ENCODE measurements at regions not wholly inside any gene's neighbourhood (a gene's known extent, or its start where the extent isn't known, plus 50 kb on each side); places are given as distances from the start of the nearest gene placed in this dataset.
A peak's percentile ranks its signal among the peaks of the same experiment; 100 is the strongest.

DNA sequence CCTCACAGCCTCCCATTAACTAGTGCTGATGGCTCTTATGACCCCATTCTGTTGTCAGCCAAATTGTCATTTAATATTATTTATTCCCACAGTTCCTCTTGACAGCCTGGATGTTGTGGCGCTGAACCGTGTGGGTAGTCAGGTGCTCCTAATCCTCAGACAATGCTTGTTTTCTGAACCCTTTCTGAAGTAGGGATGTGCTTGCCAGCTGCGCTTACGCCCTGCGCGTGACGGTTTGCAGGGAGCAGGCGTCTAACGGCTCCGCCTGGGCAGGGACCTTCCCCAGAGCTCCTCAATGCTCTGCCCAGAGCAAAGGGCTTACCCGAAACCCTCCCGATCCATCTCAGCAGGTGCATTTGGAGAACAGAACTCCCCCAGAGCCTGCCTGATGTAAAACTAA, 358.2 kb upstream of the MYT1L start:
- no peak for DNase-seq (ENCODE audit: low read depth in 4 of 4, low spot score in 3 of 4)

DNA sequence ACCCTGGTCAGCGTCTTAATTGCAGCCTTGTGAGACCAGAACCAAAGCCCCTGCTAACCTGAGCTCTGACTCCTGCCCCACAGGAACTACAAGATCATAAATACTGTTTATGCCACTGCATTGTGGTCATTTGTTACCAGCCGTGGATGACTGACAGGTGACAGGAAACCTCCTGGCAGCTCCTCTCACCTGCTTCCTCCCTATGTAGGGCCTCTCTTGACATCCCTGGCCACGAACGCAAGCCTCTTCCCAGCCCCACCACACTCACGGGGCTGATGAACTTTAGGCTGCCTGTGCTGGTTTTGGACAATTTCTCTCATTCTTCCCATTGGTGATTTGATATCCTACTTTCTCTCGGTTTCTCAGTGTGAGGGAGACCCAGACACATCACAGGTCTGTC, 357.2 kb upstream of the MYT1L start:
- DNase-seq (ENCODE audit: low read depth in 4 of 4, low spot score in 3 of 4) = no peak

DNA sequence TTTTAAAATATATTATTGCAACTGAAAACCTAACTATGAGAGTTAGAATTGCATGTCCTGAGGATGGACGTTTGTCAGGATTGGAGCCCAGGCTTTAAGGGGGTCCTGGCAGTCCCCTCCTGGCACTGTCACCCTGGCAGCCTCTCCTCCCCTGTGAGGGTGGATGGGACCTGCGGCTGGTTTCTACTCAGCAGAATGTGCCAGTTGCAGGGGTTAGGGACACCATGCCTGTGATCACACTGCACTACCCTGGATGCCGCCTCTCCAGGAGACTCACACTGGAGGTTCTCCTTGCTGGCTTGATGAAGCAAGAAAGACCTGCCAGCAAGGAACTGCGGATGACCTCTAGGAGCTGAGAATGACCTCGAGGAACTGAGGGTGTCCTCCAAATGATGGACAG, 356.7 kb upstream of the MYT1L start:
- DNase-seq (ENCODE audit: low read depth in 4 of 4, low spot score in 3 of 4) = no peak

DNA sequence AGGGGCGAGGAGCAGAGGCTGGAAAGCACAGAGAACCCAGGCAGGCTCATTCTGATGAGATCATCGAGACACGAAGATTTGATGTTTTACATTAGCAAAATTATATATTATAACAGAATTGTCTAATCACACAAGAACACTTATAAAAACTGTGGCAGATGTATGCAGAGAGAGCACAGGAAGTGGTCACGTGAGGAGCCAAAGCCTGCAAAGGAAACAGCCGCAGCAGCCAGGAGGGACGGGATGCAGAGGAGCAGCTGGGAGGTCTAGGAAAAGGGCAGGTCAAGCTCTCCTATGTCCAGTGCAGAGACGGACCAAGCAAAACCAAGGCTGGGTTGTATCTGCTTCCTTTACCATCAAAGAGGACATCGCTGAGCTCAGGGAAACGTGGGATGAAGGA, 355.1 kb upstream of the MYT1L start:
- DNase-seq (ENCODE audit: low read depth in 4 of 4, low spot score in 3 of 4) = no peak

DNA sequence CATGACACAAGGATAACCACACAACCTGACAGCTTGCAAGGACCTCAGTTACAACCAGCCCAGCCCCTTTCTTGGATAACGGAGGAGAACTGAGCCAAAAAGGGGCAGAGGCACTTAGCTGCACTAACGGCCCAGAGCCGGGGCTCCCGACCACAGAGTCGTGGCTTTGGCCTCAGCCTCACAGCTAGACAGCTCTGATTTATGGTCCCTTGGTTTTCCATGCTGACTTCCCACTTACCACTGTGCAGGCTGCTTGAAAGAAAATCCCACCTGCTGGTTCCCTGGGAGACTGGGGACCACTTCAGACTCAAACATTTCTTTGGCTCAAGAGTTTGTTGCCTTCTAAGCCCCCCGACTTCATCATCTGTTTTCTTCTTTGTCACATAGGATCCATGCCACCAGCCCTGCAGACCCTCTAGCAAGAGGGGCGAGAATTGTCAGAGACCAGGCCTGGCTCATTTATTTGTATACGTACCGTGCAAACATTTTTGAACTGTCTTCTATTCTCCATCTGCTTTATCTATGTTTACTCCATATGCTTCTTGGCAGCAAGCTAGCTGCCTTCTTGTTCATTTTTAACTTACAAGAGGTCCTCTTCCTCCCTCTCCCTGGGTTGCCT, 352.6 kb upstream of the MYT1L start:
- no peak for DNase-seq (ENCODE audit: low read depth in 4 of 4, low spot score in 3 of 4)

DNA sequence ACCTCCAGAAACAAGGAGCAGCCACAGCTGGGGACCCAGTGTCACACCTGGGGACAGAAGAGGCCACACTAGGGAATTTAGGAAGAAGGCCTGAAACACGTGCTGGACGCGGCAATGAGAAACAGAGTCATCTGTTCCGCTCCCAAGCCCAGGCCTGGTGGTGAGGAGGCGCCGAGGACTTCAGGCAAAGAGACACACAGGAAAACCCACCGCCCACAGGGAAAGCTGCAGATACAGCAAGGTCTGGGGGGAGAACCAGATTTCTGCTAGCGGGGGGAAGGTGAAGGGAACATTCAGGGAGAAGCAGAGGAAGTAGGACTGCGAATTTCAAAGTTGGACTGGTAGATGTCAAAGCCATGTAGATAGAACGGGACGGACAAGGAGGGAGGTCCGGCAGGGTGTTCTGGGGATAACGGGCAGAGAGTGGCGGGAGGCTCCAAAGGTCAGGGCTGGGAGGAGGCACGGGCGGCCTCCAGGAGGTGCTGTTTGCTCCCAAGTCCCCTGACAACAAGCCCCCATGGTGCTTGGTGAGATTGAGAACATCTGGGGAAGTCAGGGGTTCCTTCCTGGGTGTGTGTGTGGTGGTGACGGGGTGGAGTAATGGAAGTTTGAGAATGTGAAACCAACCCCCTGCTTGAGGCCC, 351.7 kb upstream of the MYT1L start:
- DNase-seq (ENCODE audit: low read depth in 4 of 4, low spot score in 3 of 4) = no peak

DNA sequence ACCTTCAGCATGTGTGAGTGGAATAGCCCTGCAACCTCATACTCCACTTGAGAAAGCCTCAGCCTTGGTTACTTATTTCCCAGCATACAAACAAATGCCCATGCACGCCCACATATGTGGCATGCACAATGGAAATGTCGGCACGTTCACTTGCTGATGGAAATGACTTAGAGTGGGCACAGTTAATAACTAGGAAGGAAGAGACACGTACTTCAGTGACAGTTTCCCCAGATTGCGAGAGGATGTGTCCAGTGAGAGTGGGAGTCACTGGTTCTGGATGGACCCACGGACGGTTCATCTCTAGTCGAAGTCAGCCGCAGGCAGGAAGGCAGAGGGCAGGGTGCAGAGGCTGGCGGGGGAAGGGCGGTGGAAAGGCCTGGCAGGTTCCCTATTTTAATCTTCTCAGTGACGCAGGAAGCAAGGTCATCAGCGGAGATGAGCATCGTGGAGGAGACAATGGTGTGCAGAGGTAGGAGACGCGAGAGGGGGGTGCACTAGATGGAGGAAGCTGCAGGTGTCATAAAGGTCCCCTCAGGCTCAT, 350.7 kb upstream of the MYT1L start:
- DNase-seq (ENCODE audit: low read depth in 4 of 4, low spot score in 3 of 4) = peak in 1 of 4 donors; percentile 34

DNA sequence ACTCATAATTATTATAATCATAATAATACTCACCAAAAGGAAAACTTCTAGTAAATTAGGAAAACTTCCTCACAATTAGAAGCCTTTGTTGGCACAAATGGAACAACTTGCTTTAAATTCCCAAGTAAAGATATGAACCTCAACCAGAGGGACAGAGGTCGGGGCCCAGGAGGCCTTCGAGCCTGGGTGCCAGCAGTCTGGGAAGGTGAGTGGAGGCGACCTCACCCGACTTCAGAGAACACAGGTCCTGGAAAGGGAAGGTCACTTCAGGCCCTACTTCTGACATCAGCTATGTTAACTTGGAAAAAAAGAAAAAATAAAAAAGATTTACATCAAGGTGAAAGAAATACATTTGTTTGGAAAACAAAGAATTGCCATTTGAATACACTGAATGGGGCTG, 350.0 kb upstream of the MYT1L start:
- DNase-seq (ENCODE audit: low read depth in 4 of 4, low spot score in 3 of 4) = no peak

DNA sequence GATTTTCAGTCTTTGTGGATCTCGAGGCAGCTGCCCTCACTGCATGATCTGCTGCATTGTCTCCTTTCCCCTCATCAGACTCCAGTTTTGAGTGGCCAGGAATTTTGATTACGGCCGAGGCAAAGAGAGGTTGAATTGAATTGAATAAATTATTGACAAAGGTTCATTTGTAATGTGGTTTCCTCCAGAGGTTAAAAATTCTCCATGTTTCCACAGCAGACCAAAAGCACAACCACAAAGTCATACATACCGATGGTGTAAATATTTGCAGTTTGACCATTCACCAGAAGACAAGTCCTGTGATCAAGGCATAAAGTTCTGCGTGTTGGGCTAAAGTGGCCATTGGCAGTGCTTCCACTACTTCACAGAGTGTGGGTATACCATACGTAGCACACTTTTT, 343.8 kb upstream of the MYT1L start:
- DNase-seq (ENCODE audit: low read depth in 4 of 4, low spot score in 3 of 4) = no peak

DNA sequence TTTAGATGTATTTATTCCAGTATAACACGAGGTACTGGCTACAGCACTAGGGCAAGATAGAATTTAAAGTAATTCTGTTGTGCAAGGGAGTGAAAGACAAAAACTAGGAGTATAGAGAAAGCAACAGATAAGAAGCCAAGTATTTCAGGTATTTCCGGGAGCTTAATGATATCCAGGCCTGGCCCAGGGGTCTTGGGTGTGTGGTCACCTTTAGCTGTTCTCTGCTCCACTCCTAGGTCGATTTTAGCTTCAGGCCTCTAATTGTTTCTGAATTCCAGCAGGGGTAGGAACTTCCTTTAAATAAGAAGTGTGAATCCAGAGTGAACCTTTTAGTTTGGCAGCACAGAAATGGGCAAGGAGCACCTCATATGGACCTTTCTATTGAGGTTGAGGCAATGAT, 342.3 kb upstream of the MYT1L start:
- no peak for DNase-seq (ENCODE audit: low read depth in 4 of 4, low spot score in 3 of 4)

DNA sequence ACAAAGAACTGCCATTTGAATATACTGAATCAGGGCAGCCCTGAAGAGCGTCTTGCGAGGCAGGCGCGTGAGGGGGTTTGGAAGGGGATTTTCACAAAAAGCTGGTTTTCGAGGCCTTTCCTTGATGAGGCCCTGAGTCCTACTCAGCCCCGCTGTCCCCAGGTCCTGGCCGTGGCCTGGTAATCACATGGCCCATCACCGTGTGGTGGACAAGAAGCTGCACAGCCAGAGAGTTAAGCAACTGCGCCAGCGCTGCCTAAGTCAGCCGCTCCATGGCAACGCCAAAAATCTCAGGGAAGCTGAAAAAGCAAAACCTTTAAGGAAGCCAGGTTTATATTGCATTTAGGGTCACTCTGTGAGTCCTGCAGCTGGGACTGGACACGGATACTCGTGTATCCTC, 341.2 kb upstream of the MYT1L start:
- no peak for DNase-seq (ENCODE audit: low read depth in 4 of 4, low spot score in 3 of 4)

DNA sequence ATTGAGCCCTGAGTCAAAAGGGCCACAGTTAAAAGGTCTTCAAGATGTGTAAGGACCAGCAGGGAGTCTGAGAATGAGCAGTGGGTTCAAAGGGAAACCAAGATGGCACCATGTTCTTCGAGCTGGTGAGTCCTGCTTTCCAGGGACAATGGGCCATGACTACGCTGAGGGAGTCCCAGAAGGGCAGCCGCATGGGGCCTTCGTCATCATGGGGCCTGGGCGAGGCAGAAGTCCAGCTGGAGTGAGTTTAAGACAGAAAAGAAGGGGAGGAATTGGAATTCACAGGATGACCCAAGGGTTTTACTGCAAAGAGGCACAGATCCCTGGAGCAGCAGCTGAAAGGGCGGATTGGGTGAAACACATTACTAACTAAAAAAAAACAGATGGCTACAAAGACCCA, 340.8 kb upstream of the MYT1L start:
- no peak for DNase-seq (ENCODE audit: low read depth in 4 of 4, low spot score in 3 of 4)

DNA sequence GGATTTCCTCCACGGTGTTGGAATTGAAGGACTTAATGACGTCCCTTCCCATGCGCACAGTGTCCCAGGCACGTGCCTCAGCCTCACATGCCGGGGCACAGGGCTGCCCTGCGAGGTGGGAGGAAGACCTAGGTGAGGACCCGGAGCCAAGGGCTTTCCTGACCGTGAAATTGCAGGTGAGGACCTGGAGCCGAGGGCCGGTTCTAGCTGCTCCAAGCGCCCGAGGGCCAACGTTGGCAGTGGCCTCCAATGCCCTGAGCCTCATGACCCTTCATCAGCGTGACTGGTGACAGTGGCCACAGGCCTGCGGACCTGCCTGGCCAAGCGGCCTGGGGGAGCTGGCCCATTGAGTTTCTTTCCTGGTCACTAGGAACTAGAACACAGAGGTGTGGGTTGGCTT, 338.2 kb upstream of the MYT1L start:
- no peak for DNase-seq (ENCODE audit: low read depth in 4 of 4, low spot score in 3 of 4)

DNA sequence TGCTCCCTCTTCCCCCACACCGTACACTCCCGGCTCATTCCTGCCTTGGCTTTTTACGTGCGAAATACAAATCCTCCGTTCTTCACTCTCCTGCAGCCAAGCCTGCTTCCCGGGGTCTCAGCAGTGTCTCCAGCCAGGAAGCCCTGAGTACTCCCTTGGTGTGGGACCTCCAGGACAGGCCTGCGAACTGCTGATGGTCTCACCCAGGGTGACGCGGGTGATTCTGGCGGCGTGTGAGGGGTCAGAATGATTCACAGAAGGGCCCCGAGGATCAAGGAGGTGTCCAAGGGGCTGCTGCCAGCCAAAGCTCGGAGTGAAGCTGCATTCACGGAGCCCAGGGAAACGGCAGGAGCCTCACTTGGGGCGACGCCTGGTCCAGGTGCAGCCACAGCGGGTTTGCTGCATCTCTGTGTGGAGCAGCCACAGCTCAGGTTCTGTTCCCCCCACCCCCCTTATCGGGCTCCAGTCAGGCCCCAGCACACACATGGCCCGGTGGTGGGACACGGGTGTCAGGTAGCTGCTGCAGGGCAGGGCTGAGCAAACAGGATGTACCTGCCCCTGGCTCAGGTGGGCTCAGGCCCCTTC, 337.7 kb upstream of the MYT1L start:
- DNase-seq (ENCODE audit: low read depth in 4 of 4, low spot score in 3 of 4) = no peak

DNA sequence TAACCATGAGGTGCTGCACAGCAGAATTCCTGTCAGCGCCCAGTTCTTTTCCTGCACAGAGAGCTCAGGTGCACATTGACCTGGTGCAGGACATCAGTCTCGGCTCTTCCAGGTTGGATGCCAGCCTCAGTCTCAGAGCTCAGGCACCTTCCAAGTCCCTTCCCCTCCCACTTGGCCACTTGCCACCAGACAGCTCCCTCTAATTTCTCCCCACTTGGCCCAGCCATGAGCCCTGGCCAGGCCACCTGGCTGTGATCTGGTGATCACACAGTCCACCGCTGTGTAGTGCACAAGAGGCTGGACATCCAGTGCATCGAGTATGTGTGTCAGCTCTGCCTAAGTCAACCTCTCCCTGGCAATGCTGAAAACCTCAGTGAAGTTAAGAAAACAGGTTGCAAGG, 336.6 kb upstream of the MYT1L start:
- DNase-seq (ENCODE audit: low read depth in 4 of 4, low spot score in 3 of 4) = no peak

DNA sequence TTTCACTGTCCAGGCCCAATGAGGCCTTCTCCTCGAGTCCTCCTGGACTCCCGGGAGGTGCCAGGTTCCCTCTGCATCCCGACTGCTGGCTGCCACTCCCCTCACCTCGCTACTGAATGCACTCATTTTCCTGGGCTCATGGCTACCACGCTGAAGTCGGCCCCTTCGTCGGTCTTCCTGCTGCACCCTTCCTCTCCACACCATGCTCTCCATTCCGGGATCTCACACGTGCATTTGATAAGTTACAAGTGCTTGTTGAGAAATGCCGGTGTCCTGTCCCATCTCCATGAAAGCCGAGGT, 334.7 kb upstream of the MYT1L start:
- DNase-seq (ENCODE audit: low read depth in 4 of 4, low spot score in 3 of 4) = no peak

DNA sequence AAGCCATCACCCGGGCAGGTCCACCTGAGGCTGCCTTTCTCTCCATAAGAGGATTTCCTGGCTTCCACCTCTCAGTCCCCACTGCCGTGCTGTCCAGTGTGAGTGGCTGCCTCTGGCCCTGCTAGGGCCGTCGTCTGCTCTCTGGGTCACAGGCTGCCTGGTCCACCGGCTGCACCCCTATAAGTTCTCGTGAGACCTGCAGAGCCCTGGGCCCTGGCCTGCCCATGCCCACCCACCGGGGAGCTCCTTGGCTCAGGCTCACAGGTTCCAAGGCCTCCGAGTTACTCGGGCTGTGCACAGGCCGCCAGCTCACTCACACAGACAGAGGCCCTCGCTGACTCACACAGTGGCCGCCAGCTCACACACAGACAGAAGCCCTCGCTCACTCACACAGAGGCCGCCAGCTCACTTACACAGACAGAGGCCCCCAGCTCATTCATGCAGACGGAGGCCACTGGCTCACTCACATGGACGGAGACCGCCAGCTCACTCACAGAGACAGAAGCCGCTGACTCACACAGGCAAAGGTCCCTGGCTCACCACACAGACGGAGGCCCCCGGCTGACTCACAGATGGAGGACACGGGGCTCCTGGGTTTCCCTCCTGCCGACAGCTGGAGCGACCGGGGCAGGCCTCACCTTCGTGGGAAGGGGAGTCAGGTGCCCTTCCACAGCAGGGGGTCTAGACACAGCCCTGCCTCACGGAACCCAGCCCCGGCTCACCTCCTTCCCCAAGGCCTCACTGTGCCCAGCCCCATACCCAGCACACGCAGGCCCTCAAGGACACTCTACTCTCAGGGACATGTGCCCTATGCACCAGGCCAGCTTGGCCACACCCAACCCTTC, 334.1 kb upstream of the MYT1L start:
- no peak for DNase-seq (ENCODE audit: low read depth in 4 of 4, low spot score in 3 of 4)

DNA sequence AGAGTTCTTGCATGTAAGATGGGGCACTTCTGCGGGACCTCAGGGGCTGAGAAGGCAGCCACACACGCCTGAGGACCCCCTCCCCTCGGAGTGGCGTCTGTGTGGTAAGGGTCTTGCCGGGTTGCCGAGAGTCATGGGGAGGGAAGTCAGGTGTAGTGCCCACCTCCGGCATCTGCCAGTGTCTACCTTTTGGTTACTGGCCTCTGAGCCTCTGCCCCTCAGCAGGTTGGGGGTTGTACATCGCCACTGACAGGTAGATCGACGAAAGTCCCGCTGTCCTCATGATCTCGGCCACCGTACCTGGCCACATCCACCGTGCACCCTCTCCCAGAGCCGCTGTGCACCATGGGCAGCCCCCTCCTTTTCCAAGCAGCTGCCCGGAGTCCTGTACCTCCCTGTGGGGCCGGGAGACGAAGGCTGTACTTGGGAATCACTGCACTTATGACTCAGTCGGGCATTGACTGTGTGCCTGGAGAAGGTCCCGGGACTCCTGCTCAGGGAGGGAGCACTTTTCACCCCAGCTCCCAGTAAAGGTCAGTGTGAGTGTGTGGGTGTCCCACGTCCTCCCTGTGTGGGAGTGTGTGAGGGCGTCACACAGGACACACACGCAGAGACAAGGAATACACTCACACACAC, 332.4 kb upstream of the MYT1L start:
- DNase-seq (ENCODE audit: low read depth in 4 of 4, low spot score in 3 of 4) = no peak

DNA sequence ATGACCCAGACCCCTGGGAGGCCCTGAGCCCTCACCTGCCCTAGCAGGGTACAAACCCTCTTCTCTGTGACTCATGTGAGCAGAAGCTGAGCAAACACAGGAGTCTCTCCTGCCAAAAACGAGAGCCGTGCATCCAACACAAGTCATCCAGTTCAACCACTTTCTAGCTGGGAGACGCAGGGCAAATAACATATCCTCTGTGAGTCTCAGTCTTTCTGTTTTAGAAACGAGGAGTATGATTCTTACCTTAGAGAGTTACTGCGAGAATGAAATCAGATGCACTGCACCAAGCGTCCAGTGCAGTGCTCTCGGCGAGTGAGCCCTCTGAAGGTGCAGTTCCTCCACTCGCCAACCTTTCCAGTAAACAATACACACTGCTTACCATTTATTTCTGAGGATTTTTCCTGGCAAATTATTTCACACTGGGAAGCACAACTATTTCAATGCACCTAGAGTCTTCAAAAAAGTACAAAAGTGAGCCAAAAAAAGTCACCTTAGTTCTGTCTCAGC, 331.8 kb upstream of the MYT1L start:
- no peak for DNase-seq (ENCODE audit: low read depth in 4 of 4, low spot score in 3 of 4)

DNA sequence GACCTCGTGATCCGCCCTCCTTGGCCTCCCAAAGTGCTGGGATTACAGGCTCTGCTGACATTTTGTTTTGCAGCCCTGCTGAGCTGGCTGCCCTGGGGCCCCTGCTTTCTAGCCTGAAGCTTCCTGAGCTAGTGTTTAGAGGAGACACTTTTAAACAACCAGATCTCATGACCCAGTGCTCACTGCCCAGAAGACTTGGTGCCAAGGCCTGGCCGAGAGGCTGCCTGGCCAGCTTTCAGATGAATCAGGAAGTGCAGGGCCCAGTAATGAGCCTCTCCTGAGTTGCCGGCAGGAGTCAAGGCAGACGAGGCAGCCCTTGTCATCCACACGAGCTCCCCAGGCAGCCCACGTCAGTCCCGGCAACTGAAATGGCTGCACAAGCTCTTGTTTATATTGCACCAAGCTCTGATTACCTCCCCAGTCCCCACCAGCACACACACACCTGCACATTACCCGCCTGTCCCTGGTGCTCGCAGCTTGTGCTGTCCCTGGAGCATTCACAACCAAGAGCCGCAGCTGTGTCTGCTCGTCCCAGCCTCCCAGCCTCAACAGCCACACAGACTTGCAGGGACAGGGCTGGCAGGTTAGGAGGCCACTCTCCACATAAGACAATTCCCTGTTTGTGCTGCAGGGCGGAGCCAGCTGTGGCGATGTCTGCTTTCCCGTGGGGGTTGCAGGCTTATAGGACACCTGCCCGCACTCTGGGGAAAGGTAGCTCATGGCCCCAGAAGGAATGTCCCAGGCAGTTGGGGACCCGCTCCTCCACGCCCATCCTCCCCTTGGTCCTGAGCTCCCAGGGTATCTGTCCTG, 331.2 kb upstream of the MYT1L start:
- DNase-seq (ENCODE audit: low read depth in 4 of 4, low spot score in 3 of 4) = no peak

Measured in right renal pelvis (tissue), 4 donors.